Memory B cell (primary cell): ENCODE measurements at regions not wholly inside any gene's neighbourhood (a gene's known extent, or its start where the extent isn't known, plus 50 kb on each side); places are given as distances from the start of the nearest gene placed in this dataset.

Source experiments
- ATAC-seq: fragments of 150-1000 bp; cut with Tn5 transposase; 2 replicates; pipeline ENCODE4 v1.10.0; 2021; ENCODE audit warnings: low read depth, mild to moderate bottlenecking, moderate library complexity
- DNase-seq, 2 donors: peaks; one replicate each; pipeline ENCODE4 v3.0.0; 2022; ENCODE audit warnings: low spot score in 2 of 2
- H3K27ac Mint-ChIP-seq: one replicate; pipeline ENCODE4 v1.8.0; 2022; ENCODE audit warnings: mild to moderate bottlenecking, moderate library complexity, mixed read lengths
- H3K27me3 Mint-ChIP-seq: one replicate; pipeline ENCODE4 v1.8.0; 2022; ENCODE audit warnings: mixed read lengths
- H3K36me3 Mint-ChIP-seq: one replicate; pipeline ENCODE4 v1.8.0; 2022; ENCODE audit warnings: mild to moderate bottlenecking, mixed read lengths
- H3K4me1 Mint-ChIP-seq: one replicate; pipeline ENCODE4 v1.8.0; 2022; ENCODE audit warnings: mixed read lengths
- H3K4me3 Mint-ChIP-seq: one replicate; pipeline ENCODE4 v1.8.0; 2022; ENCODE audit warnings: mild to moderate bottlenecking, moderate library complexity, mixed read lengths
- H3K9me3 Mint-ChIP-seq: one replicate; pipeline ENCODE4 v1.8.0; 2022; ENCODE audit warnings: mixed read lengths

DNA sequence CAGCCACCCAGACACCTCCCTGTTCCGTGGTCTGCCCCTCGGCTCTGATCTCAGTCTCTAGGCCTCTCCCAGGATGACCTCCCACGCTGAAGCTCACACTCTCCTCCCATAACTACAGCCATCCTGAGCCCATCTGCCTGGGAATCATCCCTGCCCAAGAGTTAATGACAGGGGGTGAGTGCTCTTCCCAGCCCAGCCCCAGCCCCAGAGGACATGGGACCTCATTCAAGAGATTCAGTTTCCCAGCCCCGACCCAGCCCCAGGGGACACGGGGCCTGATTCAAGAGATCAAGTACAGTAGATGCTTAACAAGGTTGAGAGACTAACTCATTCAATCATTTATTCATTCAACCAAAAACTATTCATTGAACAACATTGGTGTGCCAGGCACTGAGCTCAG lies 272.0 kb downstream of the XXYLT1 start:
- Mint-ChIP-seq H3K36me3 (no peaks in the 10 kb centered on the region), H3K27ac (no peak overlapping the region), H3K4me3 (no peak overlapping the region), H3K9me3 (no peaks in the 10 kb centered on the region), H3K4me1 (peaks cover 11% of the 10 kb centered on the region), H3K27me3 (peaks cover 6% of the 10 kb centered on the region)
- no peak for ATAC-seq
- DNase-seq: no peak

GRCh38 chr3:194999491-194999890 lies 271.5 kb downstream of the XXYLT1 start:
- DNase-seq (no peak), ATAC-seq (no peak)
- Mint-ChIP-seq H3K9me3 (no peaks in the 10 kb centered on the region), H3K4me1 (peaks cover 11% of the 10 kb centered on the region), H3K4me3 (no peak overlapping the region), H3K27ac (no peak overlapping the region), H3K36me3 (no peaks in the 10 kb centered on the region), H3K27me3 (peaks cover 6% of the 10 kb centered on the region)

DNA sequence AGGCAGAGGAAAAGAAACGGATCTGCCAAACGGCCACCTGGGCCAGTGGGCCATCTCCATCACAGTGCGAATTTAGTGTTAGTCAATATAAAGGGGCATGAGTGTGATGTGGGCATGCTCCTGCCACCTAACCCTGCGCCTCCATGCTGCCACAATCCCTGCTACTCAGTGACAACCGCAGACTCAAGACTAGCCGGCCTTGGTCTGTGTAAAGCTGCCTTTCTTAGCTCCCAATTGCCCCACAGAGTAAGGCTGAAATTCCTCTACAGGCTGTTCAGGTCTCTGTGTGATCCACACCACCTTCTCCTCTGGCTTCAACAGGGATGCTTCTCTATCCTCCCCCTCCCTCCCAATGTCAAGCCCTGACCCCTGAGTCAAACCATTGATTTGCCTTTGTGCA lies 269.7 kb downstream of the XXYLT1 start:
- Mint-ChIP-seq H3K4me3 (no peak overlapping the region), H3K4me1 (peaks cover 11% of the 10 kb centered on the region), H3K27me3 (peaks cover 4% of the 10 kb centered on the region), H3K27ac (no peak overlapping the region), H3K9me3 (no peaks in the 10 kb centered on the region), H3K36me3 (no peaks in the 10 kb centered on the region)
- DNase-seq (no peak), ATAC-seq (no peak)

DNA sequence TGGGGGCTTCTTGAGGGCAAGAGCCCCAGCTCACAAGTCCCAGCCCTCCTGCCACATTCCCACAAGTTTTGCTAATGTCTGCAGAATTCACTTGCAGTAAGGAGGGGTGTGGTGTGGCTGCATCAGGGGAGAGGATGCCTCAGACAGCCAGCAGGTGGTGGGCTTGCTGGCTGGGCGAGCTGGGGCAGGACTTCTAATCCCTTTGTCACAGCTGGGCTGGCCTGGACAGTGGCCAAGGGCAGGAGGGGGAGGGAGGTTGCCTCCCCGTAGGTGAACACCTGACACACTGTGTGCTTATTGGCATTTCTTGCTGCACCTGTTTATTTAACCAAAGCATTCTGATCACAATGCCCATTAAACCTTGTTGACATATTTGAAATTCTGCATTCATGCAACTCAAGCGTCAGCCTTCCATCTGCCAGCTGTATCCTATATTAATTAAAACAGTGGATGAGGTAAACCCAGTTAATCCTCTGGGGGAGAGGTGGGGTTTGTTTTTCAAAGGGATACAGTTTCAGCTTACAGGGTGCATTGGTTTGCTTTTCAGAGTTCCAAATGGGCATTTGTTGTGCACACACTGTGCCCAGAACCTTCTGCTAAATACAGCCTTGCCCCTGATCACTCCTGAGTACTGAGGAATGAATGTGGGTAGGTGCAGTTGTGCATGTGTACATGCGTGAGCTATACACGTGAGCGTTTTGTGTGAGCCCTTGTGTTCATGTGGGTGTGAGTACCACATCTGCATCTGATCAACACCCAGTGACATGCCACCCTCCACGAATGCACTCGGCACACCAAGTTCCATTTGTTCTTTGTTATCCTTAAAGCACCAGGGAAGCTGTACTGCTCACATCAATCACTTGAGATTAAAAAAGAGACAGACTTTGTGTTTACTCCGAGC lies 268.7 kb downstream of the XXYLT1 start:
- peak; percentile 76 for ATAC-seq
- no peaks in the 10 kb centered on the region for H3K9me3 Mint-ChIP-seq
- H3K36me3 Mint-ChIP-seq: no peaks in the 10 kb centered on the region
- peaks cover 4% of the 10 kb centered on the region for H3K27me3 Mint-ChIP-seq
- DNase-seq: peak; percentile 21 to 32
- H3K4me1 Mint-ChIP-seq: peaks cover 14% of the 10 kb centered on the region
- no peak overlapping the region for H3K4me3 Mint-ChIP-seq
- no peak overlapping the region for H3K27ac Mint-ChIP-seq

- no peak for DNase-seq
- ATAC-seq: no peak
- Mint-ChIP-seq H3K4me1 (peaks cover 14% of the 10 kb centered on the region), H3K36me3 (no peaks in the 10 kb centered on the region), H3K9me3 (no peaks in the 10 kb centered on the region), H3K27me3 (peaks cover 4% of the 10 kb centered on the region), H3K27ac (no peak overlapping the region), H3K4me3 (no peak overlapping the region)
These were observed 267.7 kb downstream of the XXYLT1 start for GRCh38 chr3:195003006-195003892.

DNA sequence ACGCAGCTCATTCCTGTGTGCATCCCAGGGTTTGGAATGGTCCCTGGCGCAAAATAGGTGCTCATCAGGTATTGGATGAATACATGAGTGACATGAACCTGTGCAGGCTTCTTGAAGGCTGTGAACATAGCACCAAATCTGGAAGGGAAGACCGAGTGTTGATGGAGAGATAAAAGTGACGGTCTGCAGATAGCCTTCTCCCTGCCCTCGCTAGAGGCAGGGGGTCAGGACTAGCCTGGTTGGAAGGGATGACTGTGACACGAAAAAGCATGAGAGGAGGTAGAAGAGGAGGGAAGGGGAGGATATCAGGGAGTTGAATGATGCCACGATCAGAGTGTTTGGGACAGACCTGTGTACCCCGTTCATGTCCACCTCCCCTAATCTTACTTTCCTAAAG lies 267.1 kb downstream of the XXYLT1 start:
- Mint-ChIP-seq H3K27ac (no peak overlapping the region), H3K4me3 (no peak overlapping the region), H3K9me3 (no peaks in the 10 kb centered on the region), H3K4me1 (peaks cover 14% of the 10 kb centered on the region), H3K36me3 (no peaks in the 10 kb centered on the region), H3K27me3 (peaks cover 4% of the 10 kb centered on the region)
- no peak for DNase-seq
- ATAC-seq: no peak

- Mint-ChIP-seq H3K27me3 (peaks cover 4% of the 10 kb centered on the region), H3K9me3 (no peaks in the 10 kb centered on the region), H3K4me1 (peaks cover 19% of the 10 kb centered on the region), H3K36me3 (no peaks in the 10 kb centered on the region), H3K27ac (no peak overlapping the region), H3K4me3 (no peak overlapping the region)
- DNase-seq (no peak), ATAC-seq (no peak)
These were observed 266.3 kb downstream of the XXYLT1 start for GRCh38 chr3:195004512-195005250.

GRCh38 chr3:195005251-195005620 lies 265.7 kb downstream of the XXYLT1 start:
- no peaks in the 10 kb centered on the region for H3K36me3 Mint-ChIP-seq
- no peaks in the 10 kb centered on the region for H3K9me3 Mint-ChIP-seq
- no peak for ATAC-seq
- no peak overlapping the region for H3K27ac Mint-ChIP-seq
- H3K4me1 Mint-ChIP-seq: peaks cover 25% of the 10 kb centered on the region
- H3K27me3 Mint-ChIP-seq: peaks cover 4% of the 10 kb centered on the region
- DNase-seq: no peak
- H3K4me3 Mint-ChIP-seq: no peak overlapping the region

- Mint-ChIP-seq H3K9me3 (no peaks in the 10 kb centered on the region), H3K36me3 (no peaks in the 10 kb centered on the region), H3K4me1 (peaks cover 25% of the 10 kb centered on the region), H3K27me3 (peaks cover 4% of the 10 kb centered on the region), H3K4me3 (no peak overlapping the region), H3K27ac (no peak overlapping the region)
- DNase-seq (no peak), ATAC-seq (no peak)
These were observed 265.0 kb downstream of the XXYLT1 start for GRCh38 chr3:195005759-195006510.

DNA sequence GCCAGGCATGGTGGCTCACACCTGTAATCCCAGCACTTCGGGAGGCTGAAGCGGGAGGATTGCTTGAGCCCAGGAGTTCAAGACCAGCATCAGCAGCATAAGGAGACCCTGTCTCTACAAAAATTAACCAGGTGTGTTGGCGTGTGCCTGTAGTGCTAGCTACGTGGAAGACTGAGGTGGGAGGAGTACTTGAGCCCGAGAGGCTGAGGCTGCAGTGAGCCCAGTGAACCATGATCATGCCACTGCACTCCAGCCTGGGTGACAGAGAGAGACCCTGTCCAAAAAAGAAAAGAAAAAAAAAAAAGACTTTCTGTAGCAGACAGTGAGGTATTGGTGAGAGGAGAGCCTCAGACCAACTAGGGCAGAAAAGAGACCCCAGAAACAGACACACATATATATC lies 263.8 kb downstream of the XXYLT1 start:
- peaks cover 3% of the 10 kb centered on the region for H3K27me3 Mint-ChIP-seq
- H3K36me3 Mint-ChIP-seq: no peaks in the 10 kb centered on the region
- ATAC-seq (no peak), DNase-seq (no peak)
- H3K27ac Mint-ChIP-seq: no peak overlapping the region
- H3K4me3 Mint-ChIP-seq: no peak overlapping the region
- H3K4me1 Mint-ChIP-seq: peaks cover 19% of the 10 kb centered on the region
- H3K9me3 Mint-ChIP-seq: no peaks in the 10 kb centered on the region

- H3K27me3 Mint-ChIP-seq: peaks cover 3% of the 10 kb centered on the region
- no peak for ATAC-seq
- no peak overlapping the region for H3K27ac Mint-ChIP-seq
- H3K9me3 Mint-ChIP-seq: no peaks in the 10 kb centered on the region
- no peaks in the 10 kb centered on the region for H3K36me3 Mint-ChIP-seq
- no peak overlapping the region for H3K4me3 Mint-ChIP-seq
- H3K4me1 Mint-ChIP-seq: peaks cover 17% of the 10 kb centered on the region
- DNase-seq: no peak
These were observed 263.2 kb downstream of the XXYLT1 start for GRCh38 chr3:195007766-195008165.

DNA sequence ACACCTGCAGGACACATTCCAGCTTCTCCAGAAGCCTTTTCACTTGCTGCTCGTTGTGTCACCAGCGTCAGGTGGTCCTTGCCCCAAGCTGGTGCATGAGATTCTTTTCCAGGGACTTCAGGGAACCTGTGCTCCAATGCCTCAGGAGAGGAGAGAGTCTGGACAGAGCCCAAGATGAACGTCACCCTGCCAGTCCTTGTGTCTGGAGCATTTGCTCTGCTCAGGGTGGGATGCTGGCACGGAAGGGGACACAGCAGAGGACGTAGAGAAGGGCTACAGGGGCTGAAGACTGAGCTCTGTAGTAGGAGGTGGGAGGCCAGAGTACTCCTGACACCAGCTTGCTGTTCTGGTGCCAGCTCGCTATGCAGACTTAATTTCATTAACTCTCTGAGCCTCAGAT lies 262.1 kb downstream of the XXYLT1 start:
- Mint-ChIP-seq H3K4me3 (no peak overlapping the region), H3K9me3 (no peaks in the 10 kb centered on the region), H3K27me3 (peaks cover 1% of the 10 kb centered on the region), H3K36me3 (no peaks in the 10 kb centered on the region), H3K4me1 (peaks cover 14% of the 10 kb centered on the region), H3K27ac (no peak overlapping the region)
- ATAC-seq (no peak), DNase-seq (no peak)

DNA sequence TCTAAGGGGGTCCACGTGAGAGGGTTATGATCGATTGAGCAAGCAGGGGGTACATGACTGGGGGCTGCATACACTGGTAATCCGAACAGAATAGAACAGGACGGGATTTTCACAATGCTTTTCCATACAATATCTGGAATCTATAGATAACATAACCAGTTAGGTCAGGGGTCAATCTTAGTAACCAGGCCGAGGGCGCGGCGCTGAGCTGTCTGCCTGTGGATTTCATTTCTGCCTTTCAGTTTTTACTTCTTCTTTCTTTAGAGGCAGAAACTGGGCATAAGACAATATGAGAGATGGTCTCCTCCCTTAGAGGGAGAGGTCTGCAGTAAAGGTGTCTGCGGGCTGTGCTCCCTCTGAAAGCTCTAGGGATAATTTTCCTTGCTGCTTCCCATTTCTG lies 261.3 kb downstream of the XXYLT1 start:
- Mint-ChIP-seq H3K4me1 (peaks cover 14% of the 10 kb centered on the region), H3K9me3 (no peaks in the 10 kb centered on the region), H3K27me3 (no peaks in the 10 kb centered on the region), H3K36me3 (no peaks in the 10 kb centered on the region), H3K4me3 (no peak overlapping the region), H3K27ac (no peak overlapping the region)
- DNase-seq (no peak), ATAC-seq (no peak)
